ENCODE measurements at regions not wholly inside any gene's neighbourhood (a gene's known extent, or its start where the extent isn't known, plus 50 kb on each side); places are given as distances from the start of the nearest gene placed in this dataset.

GRCh38 chr2:8479298-8479697, 202.6 kb upstream of the ID2 start:
- Histone ChIP-seq H3K4me1 (replicated peaks in 1 of 2) (peaks cover 0 to 3% of the 10 kb centered on the region in 2 donors), H3K9me3 (replicated peaks in 1 of 3) (no peaks in the 10 kb centered on the region), H3K27ac (no peak overlapping the region), H3K27me3 (no peaks in the 10 kb centered on the region), H3K36me3 (replicated peaks in 1 of 2) (no peaks in the 10 kb centered on the region), H3K4me3 (no peak overlapping the region)
- intact Hi-C loops (cut with DNase I), result no loop called here
- WGBS, 4 donors, result 75 to 93% (median 88%) methylated on average over 12 of the region's 12 CpGs
- TF ChIP-seq CTCF (IDR thresholded peaks at IDR 0.05) (no peak), POLR2A (IDR thresholded peaks at IDR 0.05) (no peak)
- DNase-seq, result no peak

- 52 to 63% (median 63%) methylated on average over 5 of the region's 5 CpGs for WGBS, 4 donors
- intact Hi-C loops (cut with DNase I), result no loop called here
- H3K27me3 ChIP-seq, result no peaks in the 10 kb centered on the region
Observed at GRCh38 chr2:8480915-8481314, 200.9 kb upstream of the ID2 start.

GRCh38 chr2:8481463-8482009, 200.3 kb upstream of the ID2 start:
- 74 to 84% (median 75%) methylated on average over 6 of the region's 6 CpGs for WGBS, 4 donors
- DNase-seq, result no peak
- Histone ChIP-seq H3K4me3 (no peak overlapping the region), H3K27ac (no peak overlapping the region), H3K36me3 (replicated peaks in 1 of 2) (no peaks in the 10 kb centered on the region), H3K27me3 (no peaks in the 10 kb centered on the region), H3K9me3 (replicated peaks in 1 of 3) (no peaks in the 10 kb centered on the region), H3K4me1 (replicated peaks in 1 of 2) (peaks cover 0 to 3% of the 10 kb centered on the region in 2 donors)
- intact Hi-C loops (cut with DNase I), result no loop called here
- no peak for TF ChIP-seq POLR2A (IDR thresholded peaks at IDR 0.05)
- no peak for TF ChIP-seq CTCF (IDR thresholded peaks at IDR 0.05)

More at GRCh38 chr2:8480915-8481314, 200.9 kb upstream of the ID2 start:
- Histone ChIP-seq H3K27ac (no peak overlapping the region), H3K9me3 (replicated peaks in 1 of 3) (no peaks in the 10 kb centered on the region), H3K4me1 (replicated peaks in 1 of 2) (peaks cover 0 to 3% of the 10 kb centered on the region in 2 donors), H3K36me3 (replicated peaks in 1 of 2) (no peaks in the 10 kb centered on the region), H3K4me3 (no peak overlapping the region)
- no peak for DNase-seq
- TF ChIP-seq CTCF (IDR thresholded peaks at IDR 0.05) (no peak), POLR2A (IDR thresholded peaks at IDR 0.05) (no peak)

- Histone ChIP-seq H3K4me3 (no peak overlapping the region), H3K9me3 (replicated peaks in 1 of 3) (no peaks in the 10 kb centered on the region), H3K27me3 (no peaks in the 10 kb centered on the region), H3K27ac (no peak overlapping the region), H3K36me3 (replicated peaks in 1 of 2) (no peaks in the 10 kb centered on the region), H3K4me1 (replicated peaks in 1 of 2) (peaks cover 0 to 3% of the 10 kb centered on the region in 2 donors)
- intact Hi-C loops (cut with DNase I), result no loop called here
- WGBS, 4 donors, result 96 to 100% (median 98%) methylated on average over 3 to 4 of the region's 4 CpGs
- no peak for TF ChIP-seq CTCF (IDR thresholded peaks at IDR 0.05)
- no peak for TF ChIP-seq POLR2A (IDR thresholded peaks at IDR 0.05)
- no peak for DNase-seq
Observed at GRCh38 chr2:8482432-8482831, 199.4 kb upstream of the ID2 start.

Measured in adrenal gland (tissue), 9 donors.